Loucy (cell line): ENCODE measurements at regions not wholly inside any gene's neighbourhood (a gene's known extent, or its start where the extent isn't known, plus 50 kb on each side); places are given as distances from the start of the nearest gene placed in this dataset.

Experiments used
- H2AFZ ChIP-seq: fragments of 200-600 bp; sonication (generic); 2 replicates; pipeline ENCODE4 v1.6.0; 2016; ENCODE audit warnings: antibody characterized with exemption, mild to moderate bottlenecking, low read length, moderate library complexity
- H3F3A ChIP-seq: fragments of 200-600 bp; 2 replicates; pipeline ENCODE4 v1.6.0; 2016; ENCODE audit warnings: antibody characterized with exemption, low read depth, mild to moderate bottlenecking
- H3K27me3 ChIP-seq: fragments of 200-600 bp; sonication (generic); 2 replicates; pipeline ENCODE4 v1.6.1; 2014; ENCODE audit warnings: low read length, mild to moderate bottlenecking; ENCODE audit not compliant: insufficient read depth, poor library complexity, severe bottlenecking
- H3K36me3 ChIP-seq: fragments of 200-600 bp; sonication (generic); 2 replicates; pipeline ENCODE4 v1.6.1; 2016; ENCODE audit warnings: low read length; ENCODE audit not compliant: insufficient read depth
- H3K4me1 ChIP-seq: fragments of 200-600 bp; sonication (generic); 2 replicates; pipeline ENCODE4 v1.5.1; 2014; ENCODE audit warnings: low read length, mild to moderate bottlenecking; ENCODE audit not compliant: insufficient read depth, poor library complexity, severe bottlenecking
- H3K4me2 ChIP-seq: fragments of 200-600 bp; sonication (generic); 2 replicates; pipeline ENCODE4 v1.6.0; 2014; ENCODE audit warnings: antibody characterized with exemption, low read length, low read depth, mild to moderate bottlenecking; ENCODE audit not compliant: poor library complexity, severe bottlenecking
- H3K4me3 ChIP-seq: fragments of 200-600 bp; sonication (generic); 2 replicates; pipeline ENCODE4 v1.5.1; 2014; ENCODE audit warnings: low read length, mild to moderate bottlenecking, mixed read lengths; ENCODE audit not compliant: poor library complexity, severe bottlenecking
- H3K79me2 ChIP-seq: fragments of 200-600 bp; sonication (generic); 2 replicates; pipeline ENCODE4 v1.6.1; 2014; ENCODE audit warnings: low read length; ENCODE audit not compliant: insufficient read depth
- H3K9ac ChIP-seq: fragments of 200-600 bp; sonication (generic); 2 replicates; pipeline ENCODE4 v1.6.0; 2014; ENCODE audit warnings: mild to moderate bottlenecking, low read depth, low read length, moderate library complexity; ENCODE audit not compliant: poor library complexity, severe bottlenecking
- H3K9me2 ChIP-seq: fragments of 200-600 bp; sonication (generic); replicated peaks from 2 replicates; pipeline ENCODE4 v1.6.1; 2016; ENCODE audit warnings: low read depth, low read length, mixed read lengths
- H3K9me3 ChIP-seq: fragments of 200-600 bp; sonication (generic); 2 replicates; pipeline ENCODE4 v1.6.1; 2014; ENCODE audit warnings: mild to moderate bottlenecking, antibody characterized with exemption, low read length, low read depth; ENCODE audit not compliant: insufficient read depth
- H4K20me1 ChIP-seq: fragments of 200-600 bp; sonication (generic); 2 replicates; pipeline ENCODE4 v1.6.0; 2014; ENCODE audit warnings: antibody characterized with exemption, low read length, mild to moderate bottlenecking; ENCODE audit not compliant: insufficient read depth, poor library complexity, severe bottlenecking
- EZH2phosphoT487 ChIP-seq: fragments of 200-600 bp; IDR thresholded peaks from 2 replicates; pipeline ENCODE4 v1.6.1; 2018; ENCODE audit warnings: antibody characterized with exemption, mild to moderate bottlenecking, moderate library complexity, borderline replicate concordance
- TF ChIP-seq, protein P1 (sequence below): fragments of 200-600 bp; sonication (generic); conservative IDR thresholded peaks from 2 replicates; pipeline ENCODE4 v1.5.1; 2014; ENCODE audit warnings: mild to moderate bottlenecking, antibody characterized with exemption, low read length

DNA sequence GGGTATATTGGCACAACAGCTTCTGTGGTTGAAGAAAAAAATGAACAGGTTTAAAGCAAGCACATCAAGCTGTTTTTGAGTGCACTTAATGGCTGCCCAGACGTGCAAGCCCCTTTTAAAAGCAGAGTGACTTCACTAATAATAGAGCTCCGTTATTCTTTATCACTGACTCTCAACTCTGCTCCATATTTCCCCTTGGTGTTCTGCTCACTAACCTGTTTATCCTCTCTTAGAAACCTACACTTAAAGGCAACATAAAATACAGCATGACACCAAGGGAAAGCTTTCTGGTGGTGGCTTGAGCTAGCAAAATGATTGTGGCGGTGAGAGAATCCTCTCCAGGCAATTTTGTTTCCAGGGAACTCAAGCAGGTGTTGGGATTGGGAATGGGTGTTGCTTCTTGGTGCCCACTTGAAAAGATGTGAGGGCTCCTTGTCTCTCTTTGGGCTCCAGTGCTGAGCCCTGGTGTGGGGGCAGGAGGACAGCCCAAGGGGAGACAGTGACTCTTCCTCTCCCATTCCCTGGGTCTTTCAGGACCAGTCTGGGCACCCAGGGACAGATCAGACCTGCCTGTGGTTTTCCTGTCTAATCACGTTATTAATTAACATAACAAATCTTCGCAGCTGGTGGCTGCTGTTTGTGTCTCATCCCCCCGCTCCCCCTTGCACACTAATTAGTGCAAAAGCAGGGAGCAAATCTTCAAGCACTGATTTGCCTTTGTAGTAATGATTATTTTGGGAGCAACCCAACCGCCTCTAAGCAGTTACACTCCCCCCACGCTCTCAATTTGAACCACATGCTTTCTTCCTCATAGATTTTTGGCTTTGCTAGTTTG lies 289.4 kb upstream of the CXCR4 start:
- no peaks in the 10 kb centered on the region for H3K9me2 ChIP-seq
- no peaks in the 10 kb centered on the region for H3K36me3 ChIP-seq
- H3K4me2 ChIP-seq: no peak overlapping the region
- H3K79me2 ChIP-seq: no peaks in the 10 kb centered on the region
- H3F3A ChIP-seq: no peaks in the 10 kb centered on the region
- no peaks in the 10 kb centered on the region for H3K9me3 ChIP-seq
- peaks cover 21% of the 10 kb centered on the region for H3K27me3 ChIP-seq
- no peak overlapping the region for H3K4me3 ChIP-seq
- TF ChIP-seq EZH2phosphoT487: no peak
- TF ChIP-seq, protein P1, sequence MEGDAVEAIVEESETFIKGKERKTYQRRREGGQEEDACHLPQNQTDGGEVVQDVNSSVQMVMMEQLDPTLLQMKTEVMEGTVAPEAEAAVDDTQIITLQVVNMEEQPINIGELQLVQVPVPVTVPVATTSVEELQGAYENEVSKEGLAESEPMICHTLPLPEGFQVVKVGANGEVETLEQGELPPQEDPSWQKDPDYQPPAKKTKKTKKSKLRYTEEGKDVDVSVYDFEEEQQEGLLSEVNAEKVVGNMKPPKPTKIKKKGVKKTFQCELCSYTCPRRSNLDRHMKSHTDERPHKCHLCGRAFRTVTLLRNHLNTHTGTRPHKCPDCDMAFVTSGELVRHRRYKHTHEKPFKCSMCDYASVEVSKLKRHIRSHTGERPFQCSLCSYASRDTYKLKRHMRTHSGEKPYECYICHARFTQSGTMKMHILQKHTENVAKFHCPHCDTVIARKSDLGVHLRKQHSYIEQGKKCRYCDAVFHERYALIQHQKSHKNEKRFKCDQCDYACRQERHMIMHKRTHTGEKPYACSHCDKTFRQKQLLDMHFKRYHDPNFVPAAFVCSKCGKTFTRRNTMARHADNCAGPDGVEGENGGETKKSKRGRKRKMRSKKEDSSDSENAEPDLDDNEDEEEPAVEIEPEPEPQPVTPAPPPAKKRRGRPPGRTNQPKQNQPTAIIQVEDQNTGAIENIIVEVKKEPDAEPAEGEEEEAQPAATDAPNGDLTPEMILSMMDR: no peak
- H3K4me1 ChIP-seq: no peaks in the 10 kb centered on the region
- no peak overlapping the region for H3K9ac ChIP-seq
- H4K20me1 ChIP-seq: no peaks in the 10 kb centered on the region
- H2AFZ ChIP-seq: no peak overlapping the region

DNA sequence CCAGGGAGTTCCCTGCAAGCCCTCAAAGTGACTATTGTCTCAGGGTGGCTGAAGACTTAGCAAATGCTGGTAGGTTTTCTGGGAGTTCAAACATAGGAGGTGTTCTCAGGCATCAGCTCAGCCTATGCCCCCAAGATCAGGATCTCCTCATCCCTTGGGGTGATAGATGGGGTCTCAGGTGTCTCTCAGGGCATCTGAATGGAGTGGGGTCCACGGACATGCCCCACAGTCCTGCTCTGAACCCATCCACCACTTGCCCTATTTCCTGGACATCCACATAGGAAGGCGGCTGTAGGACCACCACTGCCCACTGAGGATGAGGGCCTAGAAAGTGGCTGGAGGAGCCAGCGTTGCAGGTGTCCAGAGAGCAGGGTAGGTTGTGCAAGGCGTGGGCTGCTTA lies 287.0 kb upstream of the CXCR4 start:
- H3K27me3 ChIP-seq: peaks cover 30% of the 10 kb centered on the region
- no peaks in the 10 kb centered on the region for H4K20me1 ChIP-seq
- no peak overlapping the region for H3K9ac ChIP-seq
- no peaks in the 10 kb centered on the region for H3K79me2 ChIP-seq
- H3K4me3 ChIP-seq: no peak overlapping the region
- no peak for TF ChIP-seq EZH2phosphoT487
- TF ChIP-seq, protein P1: no peak
- no peaks in the 10 kb centered on the region for H3F3A ChIP-seq
- no peaks in the 10 kb centered on the region for H3K4me1 ChIP-seq
- H3K9me3 ChIP-seq: no peaks in the 10 kb centered on the region
- no peak overlapping the region for H3K4me2 ChIP-seq
- H3K9me2 ChIP-seq: no peaks in the 10 kb centered on the region
- H2AFZ ChIP-seq: no peak overlapping the region
- H3K36me3 ChIP-seq: no peaks in the 10 kb centered on the region

DNA sequence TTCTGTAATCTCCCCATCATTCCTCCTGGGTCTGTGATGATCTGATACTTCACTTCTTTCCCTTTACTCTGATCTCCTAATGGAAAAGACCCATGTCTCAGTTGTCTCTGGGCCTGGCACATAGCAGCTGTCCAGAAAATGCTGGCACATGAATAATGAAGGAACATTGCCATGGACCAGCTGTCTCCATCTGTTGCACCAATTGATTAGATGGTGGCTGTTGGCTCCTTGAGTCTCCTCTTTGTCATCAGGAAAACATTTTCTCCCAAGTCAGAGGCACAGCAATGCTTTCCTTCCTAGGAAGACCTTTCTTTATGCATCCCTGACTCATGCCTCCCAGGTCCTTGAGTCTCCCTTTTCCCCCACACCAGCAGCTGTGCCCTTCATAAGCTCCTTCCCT lies 286.2 kb upstream of the CXCR4 start:
- Histone ChIP-seq H3K4me3 (no peak overlapping the region), H3K9ac (no peak overlapping the region), H3K4me2 (no peak overlapping the region), H3K9me2 (no peaks in the 10 kb centered on the region), H3K79me2 (no peaks in the 10 kb centered on the region), H3F3A (no peaks in the 10 kb centered on the region), H3K4me1 (no peaks in the 10 kb centered on the region), H3K27me3 (peaks cover 30% of the 10 kb centered on the region), H2AFZ (no peak overlapping the region), H3K9me3 (no peaks in the 10 kb centered on the region), H4K20me1 (no peaks in the 10 kb centered on the region), H3K36me3 (no peaks in the 10 kb centered on the region)
- TF ChIP-seq, protein P1: no peak
- no peak for TF ChIP-seq EZH2phosphoT487
